A673 (cell line): ENCODE measurements at regions not wholly inside any gene's neighbourhood (a gene's known extent, or its start where the extent isn't known, plus 50 kb on each side); places are given as distances from the start of the nearest gene placed in this dataset.

Experiments used
- BruUV-seq: library from RNA; stranded (reverse); fragments of 400-500 nt; replicated peaks from 2 replicates; lab custom pipeline; 2021; lab: Mats Ljungman, UMichigan
- CTCF ChIA-PET: fragments of 300-600 bp; sonication (Branson Sonifier 250); formaldehyde crosslinking; loops from one replicate; lab custom pipeline; 2022; ENCODE audit warnings: antibody characterized with exemption; lab: Charles Lee
- POLR2A ChIA-PET: fragments of 300-600 bp; sonication (Branson Sonifier 250); formaldehyde crosslinking; loops from one replicate; lab custom pipeline; 2022; ENCODE audit warnings: antibody characterized with exemption; ENCODE audit not compliant: low non-redundant PET; lab: Charles Lee
- DNase-seq: peaks from one replicate; pipeline ENCODE4 v3.0.0-alpha.2; 2015; ENCODE audit warnings: low spot score
- H3K27ac ChIP-seq: fragments of 200-600 bp; sonication (generic); 2 replicates; pipeline ENCODE4 v1.5.1; 2016; ENCODE audit warnings: mixed run types, low read depth, mild to moderate bottlenecking, mixed read lengths, antibody characterized with exemption, low read length; ENCODE audit not compliant: poor library complexity, severe bottlenecking
- H3K27me3 ChIP-seq: fragments of 200-600 bp; sonication (generic); replicated peaks from 2 replicates; pipeline ENCODE4 v1.6.1; 2017; ENCODE audit warnings: mixed run types, low read depth, mild to moderate bottlenecking, mixed read lengths, antibody characterized with exemption, low read length; ENCODE audit not compliant: insufficient read depth, poor library complexity
- H3K36me3 ChIP-seq: fragments of 200-600 bp; sonication (generic); 2 replicates; pipeline ENCODE4 v1.6.1; 2016; ENCODE audit warnings: mixed run types, mild to moderate bottlenecking, mixed read lengths, antibody characterized with exemption, low read length; ENCODE audit not compliant: insufficient read depth, poor library complexity, severe bottlenecking
- H3K4me1 ChIP-seq: fragments of 200-600 bp; sonication (generic); 2 replicates; pipeline ENCODE4 v1.6.1; 2017; ENCODE audit warnings: mixed run types, mild to moderate bottlenecking, mixed read lengths, antibody characterized with exemption, low read length; ENCODE audit not compliant: insufficient read depth, poor library complexity, severe bottlenecking
- H3K4me3 ChIP-seq: fragments of 200-600 bp; sonication (generic); 2 replicates; pipeline ENCODE4 v1.5.1; 2016; ENCODE audit warnings: low read depth, mixed run types, mild to moderate bottlenecking, mixed read lengths, low read length; ENCODE audit not compliant: poor library complexity, severe bottlenecking
- H3K9me3 ChIP-seq: fragments of 200-600 bp; sonication (generic); 2 replicates; pipeline ENCODE4 v1.6.1; 2016; ENCODE audit warnings: mixed run types, low read depth, mild to moderate bottlenecking, mixed read lengths, antibody characterized with exemption, low read length; ENCODE audit not compliant: poor library complexity, severe bottlenecking
- EZH2 ChIP-seq: fragments of 200-600 bp; sonication (generic); IDR thresholded peaks from 2 replicates; pipeline ENCODE4 v1.6.1; 2017; ENCODE audit warnings: borderline replicate concordance, low read depth, mild to moderate bottlenecking, mixed read lengths, antibody characterized with exemption, low read length; ENCODE audit not compliant: poor library complexity, severe bottlenecking
- intact Hi-C: fragments of 100-400 bp; cut with micrococcal nuclease; formaldehyde crosslinking; loops from one replicate; pipeline ENCODE4 v1.10.0; 2022; ENCODE audit not compliant: unreplicated experiment
- TF ChIP-seq, protein P1 (sequence below): fragments of 300-800, 200-600 bp; sonication (generic); conservative IDR thresholded peaks from 2 replicates; pipeline ENCODE4 v1.5.1; 2017; ENCODE audit warnings: low read depth, mild to moderate bottlenecking, antibody characterized with exemption, low read length, moderate library complexity, mixed read lengths

DNA sequence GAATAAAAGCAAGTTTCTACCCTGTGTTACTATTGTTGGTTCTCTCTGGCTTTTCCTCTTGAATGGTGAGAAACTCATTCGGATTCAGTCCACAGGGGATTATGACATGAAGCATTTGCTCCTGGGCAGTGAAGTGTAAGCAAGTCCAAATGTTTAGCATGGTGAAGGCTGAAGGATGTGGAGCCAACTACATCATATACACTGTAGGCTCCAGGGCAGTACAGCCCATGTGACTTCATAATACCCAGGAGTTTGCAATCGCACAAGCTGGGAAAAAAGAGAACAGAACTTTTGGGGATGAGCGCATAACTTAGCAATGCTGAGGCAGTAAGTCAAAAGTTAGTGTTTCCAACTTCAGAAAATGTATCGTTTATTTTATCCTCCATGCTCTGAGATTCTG is 695.7 kb upstream of the POU3F3 start:
- intact Hi-C loops: no loop called here
- H3K4me3 ChIP-seq: no peak overlapping the region
- TF ChIP-seq EZH2: no peak
- TF ChIP-seq, protein P1, sequence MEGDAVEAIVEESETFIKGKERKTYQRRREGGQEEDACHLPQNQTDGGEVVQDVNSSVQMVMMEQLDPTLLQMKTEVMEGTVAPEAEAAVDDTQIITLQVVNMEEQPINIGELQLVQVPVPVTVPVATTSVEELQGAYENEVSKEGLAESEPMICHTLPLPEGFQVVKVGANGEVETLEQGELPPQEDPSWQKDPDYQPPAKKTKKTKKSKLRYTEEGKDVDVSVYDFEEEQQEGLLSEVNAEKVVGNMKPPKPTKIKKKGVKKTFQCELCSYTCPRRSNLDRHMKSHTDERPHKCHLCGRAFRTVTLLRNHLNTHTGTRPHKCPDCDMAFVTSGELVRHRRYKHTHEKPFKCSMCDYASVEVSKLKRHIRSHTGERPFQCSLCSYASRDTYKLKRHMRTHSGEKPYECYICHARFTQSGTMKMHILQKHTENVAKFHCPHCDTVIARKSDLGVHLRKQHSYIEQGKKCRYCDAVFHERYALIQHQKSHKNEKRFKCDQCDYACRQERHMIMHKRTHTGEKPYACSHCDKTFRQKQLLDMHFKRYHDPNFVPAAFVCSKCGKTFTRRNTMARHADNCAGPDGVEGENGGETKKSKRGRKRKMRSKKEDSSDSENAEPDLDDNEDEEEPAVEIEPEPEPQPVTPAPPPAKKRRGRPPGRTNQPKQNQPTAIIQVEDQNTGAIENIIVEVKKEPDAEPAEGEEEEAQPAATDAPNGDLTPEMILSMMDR: no peak
- ChIA-PET CTCF (no interaction called here), POLR2A (no interaction called here)
- BruUV-seq: no TSS peak
- no peak overlapping the region for H3K27ac ChIP-seq
- H3K4me1 ChIP-seq: no peaks in the 10 kb centered on the region
- H3K9me3 ChIP-seq: peaks cover 3% of the 10 kb centered on the region
- no peak for DNase-seq
- no peaks in the 10 kb centered on the region for H3K36me3 ChIP-seq
- H3K27me3 ChIP-seq: no peaks in the 10 kb centered on the region

DNA sequence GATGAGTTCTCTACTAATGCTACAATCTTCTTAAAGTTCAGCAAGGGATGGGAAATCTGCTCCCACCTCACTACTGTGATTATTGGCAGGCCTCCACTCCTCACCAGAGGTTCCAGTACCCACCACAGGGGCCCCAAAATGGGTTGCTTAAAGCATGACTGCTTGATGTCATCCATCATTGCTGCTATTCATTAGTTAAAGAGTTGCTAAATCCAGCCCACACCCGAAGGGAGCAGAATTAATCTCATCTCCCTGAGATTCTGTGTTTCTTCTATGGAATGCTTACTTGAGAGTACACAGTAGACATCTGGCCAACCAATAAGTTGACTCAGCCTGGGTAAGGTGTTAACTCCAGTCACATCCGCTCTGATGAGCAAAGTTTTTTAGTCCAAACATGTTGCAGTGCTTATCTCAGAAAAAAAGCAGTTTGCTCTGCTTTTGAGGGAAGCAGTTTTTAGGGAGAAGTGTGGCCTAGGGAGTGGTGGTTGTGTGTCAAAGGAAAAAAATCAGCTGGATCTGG is 690.2 kb upstream of the POU3F3 start:
- intact Hi-C loops: no loop called here
- TF ChIP-seq, protein P1: no peak
- TF ChIP-seq EZH2: no peak
- no peak overlapping the region for H3K4me3 ChIP-seq
- CTCF ChIA-PET: no interaction called here
- no peak for DNase-seq
- peaks cover 3% of the 10 kb centered on the region for H3K9me3 ChIP-seq
- no peaks in the 10 kb centered on the region for H3K36me3 ChIP-seq
- H3K27me3 ChIP-seq: no peaks in the 10 kb centered on the region
- no peaks in the 10 kb centered on the region for H3K4me1 ChIP-seq
- H3K27ac ChIP-seq: no peak overlapping the region
- POLR2A ChIA-PET: no interaction called here
- BruUV-seq: no TSS peak

DNA sequence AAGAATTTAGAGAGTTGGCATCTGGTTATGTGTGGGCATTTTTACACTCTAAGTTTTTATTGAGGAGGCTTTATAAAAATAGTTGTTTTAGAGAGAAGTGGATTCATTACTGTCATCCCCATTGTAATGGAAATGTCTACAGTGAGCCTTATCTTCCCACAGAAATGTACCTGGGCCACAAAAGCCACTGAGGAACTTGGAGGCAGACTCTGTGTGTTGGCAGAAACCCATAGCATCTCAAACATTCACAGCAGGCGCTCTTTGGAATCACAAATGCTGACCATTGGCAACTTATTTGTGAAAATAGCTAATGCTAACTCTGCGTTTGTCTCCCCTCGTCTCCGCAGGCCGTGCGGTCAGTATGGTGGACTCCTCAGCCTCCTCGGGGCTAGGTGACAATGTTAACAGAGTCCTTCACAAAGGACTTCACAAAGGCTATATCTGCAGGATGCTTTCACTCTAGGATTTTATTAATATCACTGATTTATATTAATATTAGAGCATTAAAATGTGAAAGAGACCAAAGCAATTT is 689.1 kb upstream of the POU3F3 start:
- H3K36me3 ChIP-seq: no peaks in the 10 kb centered on the region
- intact Hi-C loops: no loop called here
- no TSS peak for BruUV-seq

More for the DNA sequence above, 689.1 kb upstream of the POU3F3 start:
- no peak for TF ChIP-seq EZH2
- TF ChIP-seq, protein P1: no peak
- no peak overlapping the region for H3K27ac ChIP-seq
- ChIA-PET CTCF (no interaction called here), POLR2A (no interaction called here)
- no peaks in the 10 kb centered on the region for H3K27me3 ChIP-seq
- peaks cover 3% of the 10 kb centered on the region for H3K9me3 ChIP-seq
- H3K4me3 ChIP-seq: no peak overlapping the region
- no peak for DNase-seq
- H3K4me1 ChIP-seq: no peaks in the 10 kb centered on the region
